ENCODE measurements at regions not wholly inside any gene's neighbourhood (a gene's known extent, or its start where the extent isn't known, plus 50 kb on each side); places are given as distances from the start of the nearest gene placed in this dataset.

- DNase-seq (ENCODE audit: low read depth in 2 of 2), result no peak
Measured at GRCh38 chr14:100955201-100955600, 51.7 kb upstream of the RTL1 start.

GRCh38 chr14:100962494-100962893, 59.0 kb upstream of the RTL1 start:
- no peak for DNase-seq (ENCODE audit: low read depth in 2 of 2)

- DNase-seq (ENCODE audit: low read depth in 2 of 2), result no peak
Measured at GRCh38 chr14:100965296-100965695, 61.8 kb upstream of the RTL1 start.

- DNase-seq (ENCODE audit: low read depth in 2 of 2), result no peak
Measured at GRCh38 chr14:100967178-100967577, 63.7 kb upstream of the RTL1 start.

GRCh38 chr14:100967930-100968329, 64.4 kb upstream of the RTL1 start:
- no peak for DNase-seq (ENCODE audit: low read depth in 2 of 2)

- no peak for DNase-seq (ENCODE audit: low read depth in 2 of 2)
Measured at GRCh38 chr14:100972118-100972897, 68.8 kb upstream of the RTL1 start.

- DNase-seq (ENCODE audit: low read depth in 2 of 2), result no peak
Measured at GRCh38 chr14:100975671-100976070, 72.1 kb upstream of the RTL1 start.

- DNase-seq (ENCODE audit: low read depth in 2 of 2), result no peak
Measured at GRCh38 chr14:100979079-100979478, 75.6 kb upstream of the RTL1 start.

- DNase-seq (ENCODE audit: low read depth in 2 of 2), result no peak
Measured at GRCh38 chr14:100979780-100980179, 76.3 kb upstream of the RTL1 start.

GRCh38 chr14:100980823-100981222, 77.3 kb upstream of the RTL1 start:
- DNase-seq (ENCODE audit: low read depth in 2 of 2), result no peak

- DNase-seq (ENCODE audit: low read depth in 2 of 2), result no peak
Measured at GRCh38 chr14:100981809-100982208, 78.3 kb upstream of the RTL1 start.

GRCh38 chr14:100982353-100982752, 78.8 kb upstream of the RTL1 start:
- no peak for DNase-seq (ENCODE audit: low read depth in 2 of 2)

- no peak for DNase-seq (ENCODE audit: low read depth in 2 of 2)
Measured at GRCh38 chr14:100982762-100983161, 79.2 kb upstream of the RTL1 start.

GRCh38 chr14:100983710-100984109, 80.2 kb upstream of the RTL1 start:
- DNase-seq (ENCODE audit: low read depth in 2 of 2), result no peak

GRCh38 chr14:100988011-100988410, 84.5 kb upstream of the RTL1 start:
- DNase-seq (ENCODE audit: low read depth in 2 of 2), result no peak

GRCh38 chr14:100988411-100988900, 84.9 kb upstream of the RTL1 start:
- no peak for DNase-seq (ENCODE audit: low read depth in 2 of 2)

GRCh38 chr14:100988956-100989355, 85.4 kb upstream of the RTL1 start:
- DNase-seq (ENCODE audit: low read depth in 2 of 2), result no peak

GRCh38 chr14:100989924-100990323, 86.4 kb upstream of the RTL1 start:
- DNase-seq (ENCODE audit: low read depth in 2 of 2), result no peak

- DNase-seq (ENCODE audit: low read depth in 2 of 2), result no peak
Measured at GRCh38 chr14:100994082-100994481, 90.6 kb upstream of the RTL1 start.

- DNase-seq (ENCODE audit: low read depth in 2 of 2), result no peak
Measured at GRCh38 chr14:100994756-100995330, 91.3 kb upstream of the RTL1 start.

GRCh38 chr14:101000711-101001250, 97.3 kb upstream of the RTL1 start:
- DNase-seq (ENCODE audit: low read depth in 2 of 2), result no peak

GRCh38 chr14:101001311-101002069, 98.0 kb upstream of the RTL1 start:
- DNase-seq (ENCODE audit: low read depth in 2 of 2), result no peak

All from stimulated activated CD8-positive, alpha-beta memory T cell treated with anti-CD3 and anti-CD28 coated beads, Interleukin-7, amount 100 ng/mL, for 1 hour (primary cell).